ENCODE measurements at regions not wholly inside any gene's neighbourhood (a gene's known extent, or its start where the extent isn't known, plus 50 kb on each side); places are given as distances from the start of the nearest gene placed in this dataset.

DNA sequence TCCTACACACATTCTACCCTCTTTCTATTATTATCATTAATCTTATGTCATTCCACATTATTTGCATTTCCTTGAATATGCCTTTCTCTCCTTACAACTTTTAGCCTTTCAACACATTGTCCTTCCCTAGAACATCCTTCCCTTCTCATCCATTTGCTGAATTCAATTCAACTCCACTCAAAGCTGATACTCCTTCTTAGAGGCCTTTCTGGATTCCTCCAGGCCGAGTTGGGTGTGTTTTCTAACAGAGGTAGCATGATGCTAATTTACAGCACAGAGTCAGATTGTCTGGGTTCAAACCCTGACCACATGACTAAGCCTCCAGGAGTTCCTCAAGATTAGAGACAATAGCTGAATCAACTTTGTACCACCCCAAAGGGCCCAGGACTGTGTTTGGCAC lies 63.4 kb upstream of the IL12A start:
- TF ChIP-seq ZFP3 (CRISPR knock-in tag; IDR thresholded peaks at IDR 0.05) (no peak), ZFP30 (CRISPR knock-in tag; IDR thresholded peaks at IDR 0.05) (no peak), GLIS3 (CRISPR knock-in tag; IDR thresholded peaks at IDR 0.05) (no peak), TCF4 (CRISPR knock-in tag; IDR thresholded peaks at IDR 0.05; ENCODE audit: borderline replicate concordance) (no peak), BACH2 (CRISPR knock-in tag; IDR thresholded peaks at IDR 0.05; ENCODE audit: borderline replicate concordance) (no peak), OSR1 (CRISPR knock-in tag; IDR thresholded peaks at IDR 0.05) (no peak), ISL1 (CRISPR knock-in tag; IDR thresholded peaks at IDR 0.05) (no peak), ARNTL (CRISPR knock-in tag; IDR thresholded peaks at IDR 0.05; ENCODE audit: borderline replicate concordance, low read depth) (no peak)
- TF ChIP-seq, protein P1, sequence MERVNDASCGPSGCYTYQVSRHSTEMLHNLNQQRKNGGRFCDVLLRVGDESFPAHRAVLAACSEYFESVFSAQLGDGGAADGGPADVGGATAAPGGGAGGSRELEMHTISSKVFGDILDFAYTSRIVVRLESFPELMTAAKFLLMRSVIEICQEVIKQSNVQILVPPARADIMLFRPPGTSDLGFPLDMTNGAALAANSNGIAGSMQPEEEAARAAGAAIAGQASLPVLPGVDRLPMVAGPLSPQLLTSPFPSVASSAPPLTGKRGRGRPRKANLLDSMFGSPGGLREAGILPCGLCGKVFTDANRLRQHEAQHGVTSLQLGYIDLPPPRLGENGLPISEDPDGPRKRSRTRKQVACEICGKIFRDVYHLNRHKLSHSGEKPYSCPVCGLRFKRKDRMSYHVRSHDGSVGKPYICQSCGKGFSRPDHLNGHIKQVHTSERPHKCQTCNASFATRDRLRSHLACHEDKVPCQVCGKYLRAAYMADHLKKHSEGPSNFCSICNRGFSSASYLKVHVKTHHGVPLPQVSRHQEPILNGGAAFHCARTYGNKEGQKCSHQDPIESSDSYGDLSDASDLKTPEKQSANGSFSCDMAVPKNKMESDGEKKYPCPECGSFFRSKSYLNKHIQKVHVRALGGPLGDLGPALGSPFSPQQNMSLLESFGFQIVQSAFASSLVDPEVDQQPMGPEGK (CRISPR knock-in tag; IDR thresholded peaks at IDR 0.05; ENCODE audit: borderline replicate concordance), result no peak
- TF ChIP-seq, protein P2, sequence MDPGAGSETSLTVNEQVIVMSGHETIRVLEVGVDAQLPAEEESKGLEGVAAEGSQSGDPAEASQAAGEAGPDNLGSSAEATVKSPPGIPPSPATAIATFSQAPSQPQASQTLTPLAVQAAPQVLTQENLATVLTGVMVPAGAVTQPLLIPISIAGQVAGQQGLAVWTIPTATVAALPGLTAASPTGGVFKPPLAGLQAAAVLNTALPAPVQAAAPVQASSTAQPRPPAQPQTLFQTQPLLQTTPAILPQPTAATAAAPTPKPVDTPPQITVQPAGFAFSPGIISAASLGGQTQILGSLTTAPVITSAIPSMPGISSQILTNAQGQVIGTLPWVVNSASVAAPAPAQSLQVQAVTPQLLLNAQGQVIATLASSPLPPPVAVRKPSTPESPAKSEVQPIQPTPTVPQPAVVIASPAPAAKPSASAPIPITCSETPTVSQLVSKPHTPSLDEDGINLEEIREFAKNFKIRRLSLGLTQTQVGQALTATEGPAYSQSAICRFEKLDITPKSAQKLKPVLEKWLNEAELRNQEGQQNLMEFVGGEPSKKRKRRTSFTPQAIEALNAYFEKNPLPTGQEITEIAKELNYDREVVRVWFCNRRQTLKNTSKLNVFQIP (CRISPR knock-in tag; IDR thresholded peaks at IDR 0.05; ENCODE audit: borderline replicate concordance, low read depth), result no peak

All from SK-N-SH treated with all-trans-retinoic acid at 6 μM for 48 hours (cell line).